Activated CD4-positive, alpha-beta T cell treated with anti-CD3 and anti-CD28 coated beads for 36 hours (primary cell): ENCODE measurements at regions not wholly inside any gene's neighbourhood (a gene's known extent, or its start where the extent isn't known, plus 50 kb on each side); places are given as distances from the start of the nearest gene placed in this dataset.

Source experiments
- ATAC-seq: fragments of 200-7000 bp; cut with Tn5 transposase; one replicate; pipeline ENCODE4 v1.10.0; 2021; ENCODE audit warnings: mild to moderate bottlenecking, moderate library complexity
- CTCF ChIA-PET: fragments of 350-600 bp; sonication (Branson Sonifier 250); formaldehyde crosslinking; loops from one replicate; lab custom pipeline; 2021; ENCODE audit warnings: antibody characterized with exemption; lab: Charles Lee
- POLR2A ChIA-PET: fragments of 350-600 bp; sonication (Branson Sonifier 250); formaldehyde crosslinking; loops from one replicate; lab custom pipeline; 2021; ENCODE audit warnings: antibody characterized with exemption, inconsistent platforms; lab: Charles Lee
- DNase-seq: peaks from one replicate; pipeline ENCODE4 v3.0.0-alpha.2; 2020
- H3K27ac Mint-ChIP-seq: one replicate; pipeline ENCODE4 v1.8.0; 2021; ENCODE audit warnings: mixed read lengths
- H3K27me3 Mint-ChIP-seq: one replicate; pipeline ENCODE4 v1.8.0; 2021; ENCODE audit warnings: mixed read lengths
- H3K36me3 Mint-ChIP-seq: one replicate; pipeline ENCODE4 v1.8.0; 2021; ENCODE audit warnings: low read depth, mixed read lengths
- H3K4me1 Mint-ChIP-seq: one replicate; pipeline ENCODE4 v1.8.0; 2021; ENCODE audit warnings: mixed read lengths
- H3K4me3 Mint-ChIP-seq: one replicate; pipeline ENCODE4 v1.8.0; 2021; ENCODE audit warnings: mild to moderate bottlenecking, moderate library complexity, mixed read lengths
- H3K9me3 Mint-ChIP-seq: one replicate; pipeline ENCODE4 v1.8.0; 2021; ENCODE audit warnings: low read depth, mixed read lengths
- intact Hi-C, 2 experiments: fragments of 100-400 bp; cut with DNase I in 1 of 2; cut with micrococcal nuclease in 1 of 2; formaldehyde crosslinking; loops; one replicate each; pipeline versions ENCODE4 v1.14.2 to v1.15.1; 2022 to 2024; cut with DNase I, micrococcal nuclease

GRCh38 chr6:43895656-43896328 is 125.8 kb downstream of the VEGFA start:
- Mint-ChIP-seq H3K27ac (no peak overlapping the region), H3K36me3 (no peaks in the 10 kb centered on the region), H3K4me3 (no peak overlapping the region), H3K4me1 (peaks cover 5% of the 10 kb centered on the region), H3K9me3 (no peaks in the 10 kb centered on the region), H3K27me3 (peaks cover 5% of the 10 kb centered on the region)
- intact Hi-C loops = loop anchor here in 1 of 2 experiments (2.0 kb wide), 1 partner anchor 43 kb away; no protein-coding TSS in a partner anchor
- ChIA-PET CTCF (interaction anchor here (0.5 kb wide), 1 partner anchor 64 kb away, joined by 5 read pairs; no protein-coding TSS in a partner anchor), POLR2A (no interaction called here)
- ATAC-seq (no peak), DNase-seq (no peak)

GRCh38 chr6:43893073-43893472 is 123.1 kb downstream of the VEGFA start:
- Mint-ChIP-seq H3K27ac (no peak overlapping the region), H3K4me3 (no peak overlapping the region), H3K27me3 (peaks cover 5% of the 10 kb centered on the region), H3K4me1 (peaks cover 5% of the 10 kb centered on the region), H3K36me3 (no peaks in the 10 kb centered on the region), H3K9me3 (no peaks in the 10 kb centered on the region)
- intact Hi-C loops = no loop called here
- ChIA-PET POLR2A (no interaction called here), CTCF (interaction anchor here (0.6 kb wide), 1 partner anchor 457 kb away, joined by 3 read pairs; no protein-coding TSS in a partner anchor)
- ATAC-seq (no peak), DNase-seq (no peak)

- DNase-seq (no peak), ATAC-seq (no peak)
- ChIA-PET POLR2A (interaction anchor here (0.6 kb wide), 1 partner anchor 1012 kb away, joined by 3 read pairs; no protein-coding TSS in a partner anchor), CTCF (no interaction called here)
- no peak overlapping the region for H3K27ac Mint-ChIP-seq
- H3K4me3 Mint-ChIP-seq = no peak overlapping the region
- H3K4me1 Mint-ChIP-seq = peaks cover 5% of the 10 kb centered on the region
- intact Hi-C loops = no loop called here
- peaks cover 5% of the 10 kb centered on the region for H3K27me3 Mint-ChIP-seq
- H3K9me3 Mint-ChIP-seq = no peaks in the 10 kb centered on the region
- H3K36me3 Mint-ChIP-seq = no peaks in the 10 kb centered on the region
Measured at GRCh38 chr6:43891072-43891870, 121.3 kb downstream of the VEGFA start.

GRCh38 chr6:43890197-43891062 is 120.4 kb downstream of the VEGFA start:
- ATAC-seq = no peak
- POLR2A ChIA-PET = interaction anchor here (0.6 to 0.7 kb wide), 2 partner anchors 1011 to 1410 kb away, joined by 3 read pairs; no protein-coding TSS in a partner anchor
- no peak overlapping the region for H3K27ac Mint-ChIP-seq

GRCh38 chr6:43887906-43888683 is 118.1 kb downstream of the VEGFA start:
- intact Hi-C loops = no loop called here
- no peak overlapping the region for H3K4me3 Mint-ChIP-seq
- POLR2A ChIA-PET = interaction anchor here (0.5 kb wide), 1 partner anchor 47 kb away, joined by 3 read pairs; no protein-coding TSS in a partner anchor
- H3K4me1 Mint-ChIP-seq = peaks cover 5% of the 10 kb centered on the region
- peaks cover 5% of the 10 kb centered on the region for H3K27me3 Mint-ChIP-seq
- ATAC-seq (no peak), DNase-seq (no peak)
- no peak overlapping the region for H3K27ac Mint-ChIP-seq
- CTCF ChIA-PET = no interaction called here
- no peaks in the 10 kb centered on the region for H3K36me3 Mint-ChIP-seq
- no peaks in the 10 kb centered on the region for H3K9me3 Mint-ChIP-seq

More at GRCh38 chr6:43890197-43891062, 120.4 kb downstream of the VEGFA start:
- no peak for DNase-seq
- H3K27me3 Mint-ChIP-seq = peaks cover 5% of the 10 kb centered on the region
- H3K36me3 Mint-ChIP-seq = no peaks in the 10 kb centered on the region
- H3K9me3 Mint-ChIP-seq = no peaks in the 10 kb centered on the region
- intact Hi-C loops = no loop called here
- no peak overlapping the region for H3K4me3 Mint-ChIP-seq
- peaks cover 5% of the 10 kb centered on the region for H3K4me1 Mint-ChIP-seq
- CTCF ChIA-PET = no interaction called here

- H3K27ac Mint-ChIP-seq = no peak overlapping the region
- ATAC-seq (no peak), DNase-seq (no peak)
- peaks cover 5% of the 10 kb centered on the region for H3K4me1 Mint-ChIP-seq
- CTCF ChIA-PET = no interaction called here
- no peaks in the 10 kb centered on the region for H3K36me3 Mint-ChIP-seq
- intact Hi-C loops = no loop called here
- H3K4me3 Mint-ChIP-seq = no peak overlapping the region
- POLR2A ChIA-PET = no interaction called here
- no peaks in the 10 kb centered on the region for H3K9me3 Mint-ChIP-seq
- H3K27me3 Mint-ChIP-seq = peaks cover 5% of the 10 kb centered on the region
Measured at GRCh38 chr6:43887340-43887858, 117.4 kb downstream of the VEGFA start.

- ChIA-PET POLR2A (no interaction called here), CTCF (interaction anchor here (0.9 kb wide), 1 partner anchor 192 kb away, joined by 3 read pairs; no protein-coding TSS in a partner anchor)
- Mint-ChIP-seq H3K9me3 (no peaks in the 10 kb centered on the region), H3K4me3 (no peak overlapping the region), H3K4me1 (peaks cover 5% of the 10 kb centered on the region), H3K27ac (no peak overlapping the region), H3K27me3 (peaks cover 5% of the 10 kb centered on the region), H3K36me3 (no peaks in the 10 kb centered on the region)
- DNase-seq (no peak), ATAC-seq (no peak)
- intact Hi-C loops = no loop called here
Measured at GRCh38 chr6:43886717-43887339, 116.8 kb downstream of the VEGFA start.

GRCh38 chr6:43886067-43886461 is 116.1 kb downstream of the VEGFA start:
- ChIA-PET POLR2A (no interaction called here), CTCF (interaction anchor here (0.6 to 0.9 kb wide), 2 partner anchors 40 to 193 kb away, joined by 3 to 4 read pairs; no protein-coding TSS in a partner anchor)
- DNase-seq = no peak
- intact Hi-C loops = no loop called here
- no peaks in the 10 kb centered on the region for H3K36me3 Mint-ChIP-seq
- no peak overlapping the region for H3K27ac Mint-ChIP-seq
- H3K9me3 Mint-ChIP-seq = no peaks in the 10 kb centered on the region
- H3K4me3 Mint-ChIP-seq = no peak overlapping the region
- ATAC-seq = no peak
- peaks cover 3% of the 10 kb centered on the region for H3K4me1 Mint-ChIP-seq
- peaks cover 3% of the 10 kb centered on the region for H3K27me3 Mint-ChIP-seq

- Mint-ChIP-seq H3K4me1 (no peaks in the 10 kb centered on the region), H3K4me3 (no peak overlapping the region), H3K36me3 (no peaks in the 10 kb centered on the region), H3K27ac (no peak overlapping the region), H3K9me3 (no peaks in the 10 kb centered on the region), H3K27me3 (no peaks in the 10 kb centered on the region)
- intact Hi-C loops = no loop called here
- ATAC-seq (no peak), DNase-seq (no peak)
- ChIA-PET CTCF (interaction anchor here (0.6 kb wide), 1 partner anchor 40 kb away, joined by 4 read pairs; no protein-coding TSS in a partner anchor), POLR2A (no interaction called here)
Measured at GRCh38 chr6:43885399-43886066, 115.5 kb downstream of the VEGFA start.

GRCh38 chr6:43884652-43885022 is 114.6 kb downstream of the VEGFA start:
- no peaks in the 10 kb centered on the region for H3K27me3 Mint-ChIP-seq
- intact Hi-C loops = no loop called here
- no peaks in the 10 kb centered on the region for H3K36me3 Mint-ChIP-seq
- DNase-seq (no peak), ATAC-seq (no peak)
- POLR2A ChIA-PET = interaction anchor here (0.6 kb wide), 1 partner anchor 9 kb away, joined by 3 read pairs; no protein-coding TSS in a partner anchor
- CTCF ChIA-PET = no interaction called here
- no peak overlapping the region for H3K4me3 Mint-ChIP-seq
- no peaks in the 10 kb centered on the region for H3K9me3 Mint-ChIP-seq
- no peak overlapping the region for H3K27ac Mint-ChIP-seq
- no peaks in the 10 kb centered on the region for H3K4me1 Mint-ChIP-seq
